ENCODE measurements at regions not wholly inside any gene's neighbourhood (a gene's known extent, or its start where the extent isn't known, plus 50 kb on each side); places are given as distances from the start of the nearest gene placed in this dataset.

DNA sequence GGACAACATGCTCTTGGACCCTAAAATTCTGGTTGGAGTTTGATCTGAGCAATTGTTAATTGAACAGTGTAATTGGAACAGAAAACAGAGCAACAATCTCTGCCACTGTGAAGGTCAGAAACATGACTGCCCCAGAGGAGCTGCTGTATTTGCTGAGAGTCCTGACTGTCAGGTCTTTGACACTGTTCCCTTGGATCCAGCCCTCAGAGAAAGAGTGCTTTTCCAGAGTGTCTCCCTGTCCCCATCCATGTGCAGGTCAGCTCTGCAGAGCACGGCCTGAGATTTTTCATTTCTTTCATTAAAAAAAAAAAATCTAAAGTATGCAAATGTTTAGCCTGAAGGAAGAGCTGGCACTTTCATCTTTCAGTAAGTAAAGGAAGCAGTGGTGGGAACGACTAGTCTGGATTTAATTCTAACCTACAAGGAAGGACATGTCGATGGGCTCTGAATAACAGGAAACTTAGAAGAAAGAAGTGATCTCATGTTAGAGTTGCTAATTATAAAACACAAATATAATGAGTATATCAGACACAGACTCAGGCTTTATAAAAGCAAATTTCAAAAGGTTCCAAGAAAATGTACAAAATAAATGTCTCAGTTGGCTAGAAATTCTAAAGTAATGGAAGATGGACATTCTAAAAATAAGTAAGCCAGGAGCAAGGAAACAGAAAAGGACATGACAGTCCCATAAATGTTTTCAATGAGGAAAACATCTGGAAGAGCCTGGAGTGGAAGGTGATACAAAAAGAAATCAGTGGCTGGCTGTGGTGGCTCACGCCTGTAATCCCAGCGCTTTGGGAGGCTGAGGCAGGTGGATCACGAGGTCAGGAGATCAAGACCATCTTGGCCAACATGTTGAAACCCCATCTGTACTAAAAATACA lies 876.5 kb downstream of the EPHA4 start:
- H3K27ac Mint-ChIP-seq, result no peak overlapping the region

DNA sequence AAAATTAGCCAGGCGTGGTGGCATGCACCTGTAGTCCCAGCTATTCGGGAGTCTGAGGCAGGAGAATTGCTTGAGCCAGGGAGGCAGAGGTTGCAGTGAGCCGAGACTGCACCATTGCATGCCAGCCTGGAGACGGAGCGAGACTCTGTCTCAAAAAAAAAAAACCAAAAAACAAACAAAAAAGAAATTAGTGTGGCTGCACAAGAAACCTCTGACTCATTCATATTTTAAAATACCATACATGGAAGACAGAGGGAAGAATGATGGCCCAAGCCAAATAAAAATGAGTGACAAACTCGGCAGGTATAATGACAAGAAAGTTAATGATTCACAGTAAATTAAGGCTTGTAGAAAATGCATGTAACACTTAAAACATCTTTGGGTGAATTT lies 875.8 kb downstream of the EPHA4 start:
- Mint-ChIP-seq H3K4me3 (no peak overlapping the region), H3K36me3 (ENCODE audit: low read depth) (no peaks in the 10 kb centered on the region), H3K27me3 (ENCODE audit: low read depth) (no peaks in the 10 kb centered on the region)

More for the DNA sequence above, 876.5 kb downstream of the EPHA4 start:
- Mint-ChIP-seq H3K9me3 (peaks cover 1% of the 10 kb centered on the region), H3K27me3 (ENCODE audit: low read depth) (no peaks in the 10 kb centered on the region), H3K36me3 (ENCODE audit: low read depth) (no peaks in the 10 kb centered on the region), H3K4me1 (ENCODE audit: low read depth) (no peaks in the 10 kb centered on the region), H3K4me3 (no peak overlapping the region)

DNA sequence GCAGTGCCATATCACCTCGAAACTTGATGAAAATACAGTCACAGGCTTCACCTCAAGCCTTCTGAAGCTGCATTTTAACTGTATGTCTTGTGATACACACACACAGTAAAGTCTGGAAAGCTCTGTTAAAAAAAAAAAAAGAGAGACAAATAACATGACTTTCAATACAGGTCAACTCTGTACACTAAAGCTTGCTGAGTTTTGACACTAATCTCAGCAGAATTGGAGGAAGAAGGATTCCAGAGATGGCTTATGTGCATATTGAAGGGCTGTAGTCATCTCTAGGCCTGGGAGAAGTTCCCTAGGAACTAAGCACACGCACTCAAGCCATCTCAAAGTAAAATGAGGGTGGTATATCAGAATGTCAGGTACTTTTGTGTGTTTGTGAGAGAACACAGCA lies 875.1 kb downstream of the EPHA4 start:
- Mint-ChIP-seq H3K27me3 (ENCODE audit: low read depth) (no peaks in the 10 kb centered on the region), H3K27ac (no peak overlapping the region), H3K4me1 (ENCODE audit: low read depth) (no peaks in the 10 kb centered on the region), H3K4me3 (no peak overlapping the region), H3K9me3 (peaks cover 10% of the 10 kb centered on the region), H3K36me3 (ENCODE audit: low read depth) (no peaks in the 10 kb centered on the region)

More for the DNA sequence above, 875.8 kb downstream of the EPHA4 start:
- no peaks in the 10 kb centered on the region for H3K4me1 Mint-ChIP-seq (ENCODE audit: low read depth)
- peaks cover 7% of the 10 kb centered on the region for H3K9me3 Mint-ChIP-seq
- H3K27ac Mint-ChIP-seq, result no peak overlapping the region

DNA sequence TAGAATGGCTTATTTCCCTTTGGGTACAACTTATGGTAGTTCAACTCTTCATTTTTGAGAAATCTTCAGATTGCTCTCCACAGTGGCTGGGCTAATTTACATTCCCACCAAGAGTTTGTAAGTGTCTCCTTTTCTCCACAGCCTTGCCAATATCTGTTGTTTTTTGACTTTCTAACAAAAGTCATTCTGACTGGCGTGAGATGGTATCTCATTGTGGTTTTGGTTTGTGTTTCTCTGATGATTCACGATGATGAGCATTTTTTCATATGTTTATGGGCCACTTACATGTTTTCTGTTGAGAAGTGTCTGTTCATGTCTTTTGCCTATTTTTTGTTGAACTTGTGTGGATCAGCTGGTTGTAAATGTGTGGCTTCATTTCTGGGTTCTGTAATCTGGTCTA lies 871.0 kb downstream of the EPHA4 start:
- Mint-ChIP-seq H3K36me3 (ENCODE audit: low read depth) (no peaks in the 10 kb centered on the region), H3K27me3 (ENCODE audit: low read depth) (no peaks in the 10 kb centered on the region), H3K27ac (no peak overlapping the region), H3K4me3 (no peak overlapping the region), H3K4me1 (ENCODE audit: low read depth) (no peaks in the 10 kb centered on the region), H3K9me3 (peaks cover 10% of the 10 kb centered on the region)

DNA sequence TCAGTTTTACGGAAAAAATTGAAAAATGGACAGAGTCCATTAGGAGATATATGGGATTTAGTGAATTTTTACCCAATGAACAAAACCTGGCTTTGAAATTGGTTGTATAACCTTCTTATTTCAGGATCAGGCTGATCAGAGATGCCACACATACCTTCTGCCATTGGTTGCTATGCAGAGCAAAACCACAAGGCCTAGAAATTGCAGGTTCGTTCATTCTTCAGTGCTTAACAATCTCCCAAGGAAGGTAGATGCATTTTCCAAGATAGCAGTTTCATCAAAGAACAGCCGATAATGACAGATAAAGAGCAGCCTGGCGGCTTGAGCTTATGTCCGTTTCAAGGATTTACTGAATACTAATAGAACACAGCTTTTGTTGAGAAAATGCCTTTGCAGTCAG lies 868.8 kb downstream of the EPHA4 start:
- Mint-ChIP-seq H3K27me3 (ENCODE audit: low read depth) (no peaks in the 10 kb centered on the region), H3K9me3 (peaks cover 10% of the 10 kb centered on the region), H3K27ac (no peak overlapping the region), H3K4me1 (ENCODE audit: low read depth) (no peaks in the 10 kb centered on the region), H3K4me3 (no peak overlapping the region), H3K36me3 (ENCODE audit: low read depth) (no peaks in the 10 kb centered on the region)

DNA sequence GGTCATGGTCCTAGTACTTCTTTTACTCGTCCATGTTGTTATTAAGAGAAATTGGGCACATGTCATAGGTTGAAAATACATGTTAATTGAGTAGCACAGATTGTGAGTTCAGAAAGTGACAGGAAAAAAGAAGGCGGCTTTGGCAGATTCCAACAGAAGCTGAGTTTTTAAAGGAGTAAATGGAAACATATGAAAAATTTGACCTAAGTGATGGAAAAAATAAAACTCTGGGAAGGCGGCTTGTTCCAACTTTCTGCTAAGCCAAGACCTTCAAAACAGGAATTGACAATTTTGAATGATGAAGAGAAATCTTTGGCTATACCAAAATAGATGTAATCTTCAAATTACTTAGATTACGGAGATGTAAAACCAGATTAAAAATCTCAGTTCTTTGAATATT lies 868.0 kb downstream of the EPHA4 start:
- H3K4me1 Mint-ChIP-seq (ENCODE audit: low read depth), result no peaks in the 10 kb centered on the region
- no peak overlapping the region for H3K4me3 Mint-ChIP-seq
- peaks cover 10% of the 10 kb centered on the region for H3K9me3 Mint-ChIP-seq
- H3K36me3 Mint-ChIP-seq (ENCODE audit: low read depth), result no peaks in the 10 kb centered on the region
- no peak overlapping the region for H3K27ac Mint-ChIP-seq
- H3K27me3 Mint-ChIP-seq (ENCODE audit: low read depth), result no peaks in the 10 kb centered on the region

DNA sequence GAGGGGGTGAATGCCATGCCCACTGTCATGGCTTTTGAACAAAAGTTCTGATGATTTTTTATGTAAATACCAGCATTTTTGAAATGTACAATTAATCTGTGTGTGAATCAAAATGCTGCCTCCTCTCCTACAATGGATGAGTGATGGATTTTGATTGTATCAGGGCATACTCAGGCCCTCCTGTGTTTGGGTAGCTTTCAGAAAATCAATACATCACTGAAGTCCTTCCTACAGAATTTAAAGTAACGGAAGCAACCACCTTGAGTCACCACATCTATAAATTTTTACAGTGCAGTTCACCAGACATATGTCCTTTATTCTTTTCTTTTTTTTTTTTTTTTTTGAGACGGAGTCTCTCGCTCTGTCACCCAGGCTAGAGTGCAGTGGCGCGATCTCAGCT lies 867.3 kb downstream of the EPHA4 start:
- Mint-ChIP-seq H3K4me1 (ENCODE audit: low read depth) (no peaks in the 10 kb centered on the region), H3K4me3 (no peak overlapping the region), H3K27ac (no peak overlapping the region), H3K36me3 (ENCODE audit: low read depth) (no peaks in the 10 kb centered on the region), H3K27me3 (ENCODE audit: low read depth) (no peaks in the 10 kb centered on the region), H3K9me3 (peaks cover 10% of the 10 kb centered on the region)

DNA sequence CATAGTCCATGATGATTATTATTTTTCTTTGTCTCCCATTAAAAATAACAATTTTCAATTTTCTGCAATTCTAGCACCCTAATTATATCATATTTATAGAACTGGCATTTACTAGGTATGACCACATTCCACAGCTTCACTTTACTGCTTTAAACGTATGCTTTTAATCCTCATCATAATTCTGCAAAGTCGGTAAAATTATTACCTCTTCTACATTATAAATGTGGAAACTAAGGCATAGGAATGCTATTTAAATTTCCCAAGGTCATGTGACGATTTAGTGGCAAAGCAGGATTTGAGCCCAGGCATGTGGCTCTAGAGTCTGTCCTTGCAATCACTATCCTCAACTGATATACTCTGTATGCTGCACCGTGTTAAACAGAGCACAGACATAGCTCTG lies 866.4 kb downstream of the EPHA4 start:
- no peak overlapping the region for H3K27ac Mint-ChIP-seq
- H3K4me3 Mint-ChIP-seq, result no peak overlapping the region
- H3K36me3 Mint-ChIP-seq (ENCODE audit: low read depth), result no peaks in the 10 kb centered on the region
- peaks cover 9% of the 10 kb centered on the region for H3K9me3 Mint-ChIP-seq
- H3K27me3 Mint-ChIP-seq (ENCODE audit: low read depth), result no peaks in the 10 kb centered on the region
- H3K4me1 Mint-ChIP-seq (ENCODE audit: low read depth), result no peaks in the 10 kb centered on the region

DNA sequence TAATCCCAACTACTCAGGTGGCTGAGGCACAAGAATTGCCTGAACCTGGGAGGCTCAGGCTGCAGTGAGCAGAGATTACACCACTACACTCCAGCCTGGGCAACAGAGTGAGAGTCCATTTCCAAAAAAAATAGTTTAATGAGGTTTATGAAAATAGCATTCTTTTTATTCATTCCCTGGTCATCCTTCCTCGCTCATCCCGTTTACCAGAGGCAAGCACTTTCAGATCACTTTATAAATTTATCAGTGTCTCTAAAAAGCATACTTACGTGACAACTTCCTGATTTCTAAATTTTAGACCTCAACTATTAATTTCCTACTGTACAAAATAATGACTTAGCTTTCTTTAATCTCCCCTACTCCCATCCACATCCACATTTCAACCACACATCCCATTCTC lies 864.8 kb downstream of the EPHA4 start:
- Mint-ChIP-seq H3K4me1 (ENCODE audit: low read depth) (no peaks in the 10 kb centered on the region), H3K27me3 (ENCODE audit: low read depth) (no peaks in the 10 kb centered on the region), H3K27ac (no peak overlapping the region), H3K9me3 (no peaks in the 10 kb centered on the region), H3K4me3 (no peak overlapping the region), H3K36me3 (ENCODE audit: low read depth) (no peaks in the 10 kb centered on the region)

DNA sequence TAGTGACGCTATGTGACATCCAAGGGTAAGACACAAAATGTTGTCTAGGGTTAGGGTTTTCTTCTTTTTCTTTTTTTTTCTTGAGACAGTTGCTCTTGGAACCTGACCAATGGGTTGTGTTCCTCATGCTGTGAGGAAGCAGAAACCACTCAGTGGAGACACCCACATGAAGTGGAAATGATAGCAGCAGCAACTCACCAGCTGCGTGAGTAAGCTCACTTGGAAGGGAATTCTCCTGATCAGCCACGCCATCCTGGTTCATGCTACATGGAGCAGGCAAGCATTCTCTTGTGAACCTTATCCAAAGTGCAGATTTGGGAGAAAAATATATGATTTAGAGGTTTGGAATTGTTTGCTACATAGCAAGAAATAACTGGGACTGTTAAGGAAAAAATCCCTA lies 863.7 kb downstream of the EPHA4 start:
- H3K4me1 Mint-ChIP-seq (ENCODE audit: low read depth), result no peaks in the 10 kb centered on the region
- H3K27me3 Mint-ChIP-seq (ENCODE audit: low read depth), result no peaks in the 10 kb centered on the region
- no peaks in the 10 kb centered on the region for H3K36me3 Mint-ChIP-seq (ENCODE audit: low read depth)
- H3K27ac Mint-ChIP-seq, result no peak overlapping the region
- H3K9me3 Mint-ChIP-seq, result no peaks in the 10 kb centered on the region
- H3K4me3 Mint-ChIP-seq, result no peak overlapping the region

DNA sequence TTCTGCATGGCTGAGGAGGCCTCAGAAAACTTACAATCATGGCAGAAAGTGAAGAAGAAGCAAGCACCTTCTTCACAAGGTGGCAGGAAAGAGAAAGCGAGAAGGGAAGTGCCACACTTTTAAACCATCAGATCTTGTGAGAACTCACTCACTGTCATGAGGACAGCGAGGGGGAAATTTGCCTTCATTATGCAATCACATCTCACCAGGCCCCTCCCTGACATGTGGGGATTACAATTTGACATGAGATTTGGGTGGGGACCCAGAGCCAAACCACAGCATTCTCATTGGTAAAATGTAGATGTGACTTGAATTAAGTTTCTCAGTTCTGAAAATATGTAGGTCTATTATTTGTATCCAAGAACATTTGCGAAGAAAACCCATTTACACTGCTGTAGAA lies 854.8 kb downstream of the EPHA4 start:
- no peaks in the 10 kb centered on the region for H3K4me1 Mint-ChIP-seq (ENCODE audit: low read depth)
- no peak overlapping the region for H3K27ac Mint-ChIP-seq
- no peaks in the 10 kb centered on the region for H3K27me3 Mint-ChIP-seq (ENCODE audit: low read depth)
- H3K9me3 Mint-ChIP-seq, result no peaks in the 10 kb centered on the region
- no peaks in the 10 kb centered on the region for H3K36me3 Mint-ChIP-seq (ENCODE audit: low read depth)
- no peak overlapping the region for H3K4me3 Mint-ChIP-seq

DNA sequence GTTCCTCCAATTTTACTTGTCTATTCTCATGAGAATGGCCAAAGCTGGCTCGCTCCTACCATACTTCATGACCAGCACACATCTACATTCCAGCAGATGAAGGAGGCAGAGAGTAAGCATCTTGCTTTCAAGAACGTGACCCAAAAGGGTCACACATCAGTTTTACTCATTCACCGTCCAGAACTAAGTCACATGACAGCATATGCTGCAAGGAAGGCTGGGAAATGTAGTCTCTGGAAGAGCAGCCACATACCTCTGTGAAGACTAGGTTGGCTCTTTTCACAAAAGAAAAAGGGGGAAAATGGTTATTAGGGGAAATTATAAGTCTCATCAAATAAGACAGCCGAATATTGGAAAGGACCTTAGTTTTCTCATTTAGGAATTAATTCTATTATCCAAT lies 835.3 kb downstream of the EPHA4 start:
- Mint-ChIP-seq H3K27ac (no peak overlapping the region), H3K36me3 (ENCODE audit: low read depth) (no peaks in the 10 kb centered on the region), H3K4me3 (no peak overlapping the region), H3K4me1 (ENCODE audit: low read depth) (no peaks in the 10 kb centered on the region), H3K9me3 (no peaks in the 10 kb centered on the region), H3K27me3 (ENCODE audit: low read depth) (no peaks in the 10 kb centered on the region)

DNA sequence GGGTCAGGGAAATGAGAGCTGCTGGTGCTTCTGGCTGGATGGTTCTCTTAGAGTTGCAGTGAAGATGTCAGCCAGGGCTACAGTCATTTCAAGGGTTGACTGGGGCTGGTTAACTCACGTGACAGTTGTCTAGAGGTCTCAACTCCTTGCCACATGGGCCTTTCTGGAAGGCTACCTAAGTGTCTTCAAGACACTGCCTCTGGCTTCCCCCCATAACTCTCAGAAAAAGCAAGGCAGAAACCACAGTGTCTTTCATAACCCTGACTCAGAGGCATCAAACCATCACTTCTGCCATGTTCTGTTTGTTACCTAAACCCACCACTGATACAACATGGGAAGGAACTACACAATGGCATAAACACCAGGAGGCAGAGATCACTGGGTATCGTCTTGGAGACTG lies 828.9 kb downstream of the EPHA4 start:
- H3K27ac Mint-ChIP-seq, result no peak overlapping the region
- no peak overlapping the region for H3K4me3 Mint-ChIP-seq
- no peaks in the 10 kb centered on the region for H3K9me3 Mint-ChIP-seq
- H3K27me3 Mint-ChIP-seq (ENCODE audit: low read depth), result no peaks in the 10 kb centered on the region
- H3K36me3 Mint-ChIP-seq (ENCODE audit: low read depth), result no peaks in the 10 kb centered on the region
- H3K4me1 Mint-ChIP-seq (ENCODE audit: low read depth), result no peaks in the 10 kb centered on the region

DNA sequence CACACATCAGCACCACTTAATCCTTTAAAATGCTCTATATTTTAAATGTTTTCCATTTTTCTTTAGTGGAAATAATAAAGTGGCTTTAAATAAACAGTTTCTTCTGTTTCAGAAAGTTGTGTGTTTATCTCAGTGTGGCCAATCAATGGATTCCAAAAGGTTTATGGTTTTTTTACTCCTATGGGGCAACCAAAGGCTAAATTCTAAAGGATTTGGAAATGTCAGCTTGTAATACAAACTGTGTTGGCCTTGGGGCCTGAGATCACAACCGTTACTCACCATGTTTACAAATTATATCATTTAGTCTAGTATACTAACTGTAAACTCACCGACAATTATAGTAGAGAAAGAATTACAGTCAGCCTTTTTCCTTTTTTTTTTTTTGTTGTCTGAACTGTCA lies 827.2 kb downstream of the EPHA4 start:
- Mint-ChIP-seq H3K9me3 (no peaks in the 10 kb centered on the region), H3K27me3 (ENCODE audit: low read depth) (no peaks in the 10 kb centered on the region), H3K36me3 (ENCODE audit: low read depth) (no peaks in the 10 kb centered on the region), H3K4me1 (ENCODE audit: low read depth) (no peaks in the 10 kb centered on the region), H3K27ac (no peak overlapping the region), H3K4me3 (no peak overlapping the region)

DNA sequence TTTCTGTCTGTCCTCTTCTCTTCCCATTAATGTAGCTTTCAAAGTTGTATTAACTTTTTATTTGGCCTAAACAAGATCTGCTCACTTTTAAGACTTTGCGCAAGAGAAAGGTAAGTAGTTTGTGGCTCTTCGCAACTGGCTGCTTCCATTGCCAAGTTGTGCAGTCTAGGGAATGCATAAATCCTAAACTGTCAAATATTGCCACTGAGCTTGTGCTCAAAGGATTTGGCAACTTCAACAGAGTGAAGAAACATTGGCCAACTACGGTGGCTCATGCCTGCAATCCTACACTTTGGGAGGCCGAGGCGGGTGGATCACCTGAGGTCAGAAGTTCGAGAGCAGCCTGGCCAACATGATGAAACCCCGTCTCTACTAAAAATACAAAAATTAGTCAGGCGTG lies 826.4 kb downstream of the EPHA4 start:
- H3K27me3 Mint-ChIP-seq (ENCODE audit: low read depth), result no peaks in the 10 kb centered on the region
- H3K27ac Mint-ChIP-seq, result no peak overlapping the region
- H3K4me1 Mint-ChIP-seq (ENCODE audit: low read depth), result no peaks in the 10 kb centered on the region
- no peak overlapping the region for H3K4me3 Mint-ChIP-seq
- H3K9me3 Mint-ChIP-seq, result no peaks in the 10 kb centered on the region
- no peaks in the 10 kb centered on the region for H3K36me3 Mint-ChIP-seq (ENCODE audit: low read depth)

DNA sequence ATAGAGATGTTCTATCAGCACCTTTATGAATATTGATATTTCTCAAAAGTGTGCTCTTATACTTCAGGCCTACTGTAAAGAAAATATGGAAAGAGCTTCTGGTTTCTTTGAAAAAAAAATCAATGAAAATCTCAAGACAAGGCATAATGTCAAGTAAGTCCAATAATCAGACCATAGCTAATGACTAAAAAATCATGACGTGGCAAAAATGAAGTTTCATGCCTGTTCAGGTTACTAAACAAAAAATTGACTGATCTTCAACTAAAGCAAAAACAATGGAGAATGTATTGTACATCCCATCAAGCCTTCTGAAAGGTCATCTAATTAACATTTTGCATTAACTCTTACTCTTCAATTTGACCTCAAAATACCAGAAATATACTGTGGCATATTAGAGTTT lies 824.4 kb downstream of the EPHA4 start:
- Mint-ChIP-seq H3K27ac (no peak overlapping the region), H3K9me3 (no peaks in the 10 kb centered on the region), H3K4me3 (no peak overlapping the region), H3K4me1 (ENCODE audit: low read depth) (no peaks in the 10 kb centered on the region), H3K27me3 (ENCODE audit: low read depth) (no peaks in the 10 kb centered on the region), H3K36me3 (ENCODE audit: low read depth) (no peaks in the 10 kb centered on the region)

All from T-helper 1 cell treated with Interleukin-12 subunit alpha and Interleukin-12 subunit beta and Interleukin-4 antibody, amounts not matched to agents 30 μg/mL and 1 μg/mL, for 36 hours (primary cell).